Mesothelial cell of epicardium (in vitro differentiated cells): ENCODE measurements at regions not wholly inside any gene's neighbourhood (a gene's known extent, or its start where the extent isn't known, plus 50 kb on each side); places are given as distances from the start of the nearest gene placed in this dataset.

Experiments used
- DNase-seq, 2 experiments: peaks; one replicate each; pipeline ENCODE4 v3.0.0; 2021; ENCODE audit warnings: low spot score in 2 of 2; ENCODE audit not compliant: unreplicated experiment in 2 of 2
- H3K27ac Mint-ChIP-seq: 2 replicates; pipeline ENCODE4 v1.8.0; 2021; ENCODE audit warnings: mixed read lengths
- H3K27me3 Mint-ChIP-seq: 2 replicates; pipeline ENCODE4 v1.8.0; 2021; ENCODE audit warnings: low read depth, mixed read lengths
- H3K36me3 Mint-ChIP-seq: 2 replicates; pipeline ENCODE4 v1.8.0; 2021; ENCODE audit warnings: mixed read lengths
- H3K4me1 Mint-ChIP-seq: 2 replicates; pipeline ENCODE4 v1.8.0; 2021; ENCODE audit warnings: mixed read lengths
- H3K4me3 Mint-ChIP-seq: 2 replicates; pipeline ENCODE4 v1.8.0; 2021; ENCODE audit warnings: mild to moderate bottlenecking, moderate library complexity, mixed read lengths
- H3K9me3 Mint-ChIP-seq: 2 replicates; pipeline ENCODE4 v1.8.0; 2021; ENCODE audit warnings: mixed read lengths
- CTCF ChIP-seq: fragments of 200-600 bp; sonication (generic); IDR thresholded peaks from one replicate; pipeline ENCODE4 v1.5.0; 2021; ENCODE audit warnings: antibody characterized with exemption; ENCODE audit not compliant: unreplicated experiment

- Mint-ChIP-seq H3K36me3 (no peaks in the 10 kb centered on the region), H3K4me3 (no peak overlapping the region), H3K9me3 (no peaks in the 10 kb centered on the region), H3K27me3 (peaks cover 38% of the 10 kb centered on the region), H3K4me1 (no peaks in the 10 kb centered on the region), H3K27ac (no peak overlapping the region)
- TF ChIP-seq CTCF = no peak
- no peak for DNase-seq
Observed at GRCh38 chr12:22981711-22982110, 356.7 kb downstream of the ETNK1 start.

- Mint-ChIP-seq H3K9me3 (no peaks in the 10 kb centered on the region), H3K36me3 (no peaks in the 10 kb centered on the region), H3K4me3 (no peak overlapping the region), H3K27ac (no peak overlapping the region), H3K4me1 (no peaks in the 10 kb centered on the region), H3K27me3 (peaks cover 42% of the 10 kb centered on the region)
- no peak for DNase-seq
- TF ChIP-seq CTCF = no peak
Observed at GRCh38 chr12:22982635-22983034, 357.7 kb downstream of the ETNK1 start.

GRCh38 chr12:22986997-22987396 lies 362.0 kb downstream of the ETNK1 start:
- peaks cover 1% of the 10 kb centered on the region for H3K4me1 Mint-ChIP-seq
- no peak overlapping the region for H3K4me3 Mint-ChIP-seq
- TF ChIP-seq CTCF = no peak
- no peak for DNase-seq
- H3K36me3 Mint-ChIP-seq = no peaks in the 10 kb centered on the region
- H3K27me3 Mint-ChIP-seq = peaks cover 59% of the 10 kb centered on the region
- H3K9me3 Mint-ChIP-seq = no peaks in the 10 kb centered on the region
- no peak overlapping the region for H3K27ac Mint-ChIP-seq

GRCh38 chr12:22990501-22990900 lies 365.5 kb downstream of the ETNK1 start:
- H3K27me3 Mint-ChIP-seq = peaks cover 59% of the 10 kb centered on the region
- no peaks in the 10 kb centered on the region for H3K36me3 Mint-ChIP-seq
- DNase-seq = no peak
- H3K4me3 Mint-ChIP-seq = no peak overlapping the region
- H3K27ac Mint-ChIP-seq = no peak overlapping the region
- no peaks in the 10 kb centered on the region for H3K9me3 Mint-ChIP-seq
- peaks cover 19% of the 10 kb centered on the region for H3K4me1 Mint-ChIP-seq
- TF ChIP-seq CTCF = no peak

GRCh38 chr12:22991250-22991844 lies 366.4 kb downstream of the ETNK1 start:
- DNase-seq = no peak
- Mint-ChIP-seq H3K27ac (no peak overlapping the region), H3K9me3 (no peaks in the 10 kb centered on the region), H3K36me3 (no peaks in the 10 kb centered on the region), H3K4me3 (no peak overlapping the region), H3K4me1 (peaks cover 19% of the 10 kb centered on the region), H3K27me3 (peaks cover 55% of the 10 kb centered on the region)
- TF ChIP-seq CTCF = no peak
